22Rv1 (cell line): ENCODE measurements at regions not wholly inside any gene's neighbourhood (a gene's known extent, or its start where the extent isn't known, plus 50 kb on each side); places are given as distances from the start of the nearest gene placed in this dataset.
"Not testable (repeated sequence)": the region's sequence is repeated elsewhere in the genome, so short reads cannot be mapped to it uniquely, and the experiment has no call there.

Experiments
- H3K27ac ChIP-seq: fragments of 450-650 bp; 2 replicates; pipeline ENCODE4 v1.5.1; 2017
- ZFX ChIP-seq: fragments of 450-650 bp; IDR thresholded peaks from 2 replicates; pipeline ENCODE4 v1.6.1; 2017; ENCODE audit warnings: antibody characterized with exemption, borderline replicate concordance
- TF ChIP-seq, protein P1 (sequence below): fragments of 450-650 bp; IDR thresholded peaks from 2 replicates; pipeline ENCODE4 v1.5.1; 2017; ENCODE audit warnings: mild to moderate bottlenecking

DNA sequence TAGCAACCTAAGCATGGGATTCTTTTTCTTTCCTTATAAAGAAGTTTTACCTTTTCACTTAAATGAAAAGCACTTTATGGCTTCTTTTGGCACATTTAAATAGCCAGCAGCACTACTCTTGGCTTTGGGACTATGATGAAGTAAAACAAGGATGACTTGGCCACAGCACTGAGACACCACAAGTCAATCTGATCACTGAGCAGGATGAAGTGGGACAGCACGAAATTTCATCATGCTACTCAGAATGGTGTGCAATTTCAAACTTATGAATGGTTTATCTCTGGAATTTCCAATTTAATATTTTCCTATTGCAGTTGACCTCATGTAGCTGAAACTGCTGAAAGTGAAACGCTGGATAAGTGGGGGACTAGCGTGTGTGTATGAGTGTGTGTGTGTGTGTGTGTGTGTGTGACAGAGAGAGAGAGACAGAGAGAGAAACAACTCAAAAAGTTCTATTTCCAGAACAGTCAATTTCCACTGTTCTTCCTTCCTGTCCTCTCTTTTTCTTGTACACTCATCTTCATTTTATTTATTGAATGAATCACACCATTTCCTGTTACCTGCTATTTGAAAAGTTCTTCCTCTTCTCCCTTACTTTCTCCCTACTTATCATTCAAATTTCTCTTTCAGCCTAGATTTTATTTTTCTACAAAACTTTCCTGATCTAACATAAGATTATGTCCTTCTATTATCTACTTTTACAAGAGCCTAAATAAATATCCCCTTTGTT is 414.2 kb upstream of the MIR17HG start:
- TF ChIP-seq, protein P1, sequence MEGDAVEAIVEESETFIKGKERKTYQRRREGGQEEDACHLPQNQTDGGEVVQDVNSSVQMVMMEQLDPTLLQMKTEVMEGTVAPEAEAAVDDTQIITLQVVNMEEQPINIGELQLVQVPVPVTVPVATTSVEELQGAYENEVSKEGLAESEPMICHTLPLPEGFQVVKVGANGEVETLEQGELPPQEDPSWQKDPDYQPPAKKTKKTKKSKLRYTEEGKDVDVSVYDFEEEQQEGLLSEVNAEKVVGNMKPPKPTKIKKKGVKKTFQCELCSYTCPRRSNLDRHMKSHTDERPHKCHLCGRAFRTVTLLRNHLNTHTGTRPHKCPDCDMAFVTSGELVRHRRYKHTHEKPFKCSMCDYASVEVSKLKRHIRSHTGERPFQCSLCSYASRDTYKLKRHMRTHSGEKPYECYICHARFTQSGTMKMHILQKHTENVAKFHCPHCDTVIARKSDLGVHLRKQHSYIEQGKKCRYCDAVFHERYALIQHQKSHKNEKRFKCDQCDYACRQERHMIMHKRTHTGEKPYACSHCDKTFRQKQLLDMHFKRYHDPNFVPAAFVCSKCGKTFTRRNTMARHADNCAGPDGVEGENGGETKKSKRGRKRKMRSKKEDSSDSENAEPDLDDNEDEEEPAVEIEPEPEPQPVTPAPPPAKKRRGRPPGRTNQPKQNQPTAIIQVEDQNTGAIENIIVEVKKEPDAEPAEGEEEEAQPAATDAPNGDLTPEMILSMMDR: no peak
- TF ChIP-seq ZFX: no peak
- H3K27ac ChIP-seq: no peak overlapping the region

GRCh38 chr13:90934741-90935140 is 412.7 kb upstream of the MIR17HG start:
- H3K27ac ChIP-seq: no peak overlapping the region
- TF ChIP-seq ZFX: no peak
- TF ChIP-seq, protein P1: no peak

DNA sequence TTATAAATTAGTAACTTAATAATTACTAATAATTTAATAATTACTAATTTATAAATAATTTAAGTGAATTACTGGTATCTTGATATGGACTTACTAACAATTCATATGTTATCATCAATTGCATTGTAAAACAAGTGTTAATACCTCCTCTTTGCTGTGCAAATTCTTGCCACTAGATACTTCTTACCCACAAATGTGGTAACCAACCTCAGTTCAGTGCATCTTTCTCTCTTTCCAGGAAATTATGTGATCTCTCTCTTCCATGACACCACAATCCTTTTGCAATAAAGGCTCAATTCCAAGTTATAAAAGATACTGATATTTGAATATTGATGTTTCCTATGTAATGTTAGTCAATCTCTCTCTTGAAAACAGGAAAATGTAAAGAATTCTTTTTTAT is 408.6 kb upstream of the MIR17HG start:
- TF ChIP-seq, protein P1: no peak
- TF ChIP-seq ZFX: no peak
- H3K27ac ChIP-seq: no peak overlapping the region

GRCh38 chr13:90943946-90944345 is 403.5 kb upstream of the MIR17HG start:
- no peak for TF ChIP-seq ZFX
- TF ChIP-seq, protein P1: no peak
- H3K27ac ChIP-seq: no peak overlapping the region

GRCh38 chr13:90945146-90945545 is 402.3 kb upstream of the MIR17HG start:
- H3K27ac ChIP-seq: not testable (repeated sequence)

- H3K27ac ChIP-seq: not testable (repeated sequence)
Observed at GRCh38 chr13:90946125-90946524, 401.4 kb upstream of the MIR17HG start.

- TF ChIP-seq, protein P1: no peak
- TF ChIP-seq ZFX: no peak
- no peak overlapping the region for H3K27ac ChIP-seq
Observed at GRCh38 chr13:90947976-90948375, 399.5 kb upstream of the MIR17HG start.

DNA sequence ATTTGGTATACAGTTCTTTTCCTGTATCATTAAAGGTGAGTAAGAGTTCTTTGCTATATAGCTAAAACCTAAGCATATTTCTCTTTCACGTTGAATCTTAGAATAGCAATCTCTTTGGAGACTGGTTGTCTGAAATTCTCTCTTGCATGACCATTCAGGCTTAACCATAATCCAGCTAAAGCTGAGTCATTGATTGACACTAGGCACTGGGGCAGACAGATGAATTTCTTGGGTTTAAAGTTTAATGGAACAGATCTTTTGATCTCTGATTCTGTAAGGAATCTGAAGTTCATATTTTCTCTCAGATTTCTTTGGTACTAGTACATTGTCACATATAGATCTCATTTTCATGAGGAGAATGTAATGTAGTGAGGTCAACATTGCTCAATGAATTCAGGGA is 397.3 kb upstream of the MIR17HG start:
- TF ChIP-seq ZFX: no peak
- H3K27ac ChIP-seq: no peak overlapping the region

GRCh38 chr13:90951663-90952062 is 395.8 kb upstream of the MIR17HG start:
- TF ChIP-seq ZFX: no peak
- TF ChIP-seq, protein P1: no peak
- no peak overlapping the region for H3K27ac ChIP-seq
